K562 (cell line): ENCODE measurements at regions not wholly inside any gene's neighbourhood (a gene's known extent, or its start where the extent isn't known, plus 50 kb on each side); places are given as distances from the start of the nearest gene placed in this dataset.

Experiments
- ATAC-seq: fragments of 200-7000 bp; cut with Tn5 transposase; 3 replicates; pipeline ENCODE4 v1.9.1; 2020; ENCODE audit warnings: moderate library complexity
- BruUV-seq: library from RNA; stranded (reverse); fragments of 400-500 nt; replicated peaks from 2 replicates; lab custom pipeline; 2021; lab: Mats Ljungman, UMichigan
- CTCF ChIA-PET: fragments of 300-600 bp; formaldehyde crosslinking; extraction: SDS; loops from one replicate; lab custom pipeline; 2021; ENCODE audit warnings: low intra/inter-chr PET ratio; lab: Yijun Ruan, JAX
- POLR2A ChIA-PET: fragments of 300-600, 350-650 bp; sonication (Branson Sonifier 250); formaldehyde crosslinking; extraction: SDS; loops from one replicate; lab custom pipeline; 2021; ENCODE audit warnings: antibody characterized with exemption, inconsistent platforms; lab: Yijun Ruan, JAX
- DNase-seq, 4 experiments: peaks; one replicate each; pipeline versions ENCODE4 v3.0.0 to v3.0.0-alpha.2; 2011 to 2018; ENCODE audit warnings: low spot score in 3 of 4, mixed read lengths in 3 of 4; ENCODE audit errors: extremely low read depth in 1 of 4
- FAIRE-seq: peaks from 2 replicates; lab custom pipeline; 2011; peaks lifted over from hg19 to GRCh38; lab: Jason Lieb, UNC
- H2AFZ ChIP-seq: 2 replicates; pipeline ENCODE4 v1.6.0; 2011; ENCODE audit warnings: low read depth, low read length, control low read depth, inconsistent platforms
- H3K27ac ChIP-seq: fragments of 200-600 bp; 3 replicates; pipeline ENCODE4 v1.8.0; 2011; ENCODE audit warnings: low read depth, mild to moderate bottlenecking, control low read depth, inconsistent platforms, low read length, moderate library complexity, mixed read lengths; ENCODE audit errors: extremely low read depth
- H3K27me3 ChIP-seq, 2 experiments: fragments of 300-600 bp in 1 of 2; 2 replicates in 1 of 2; 3 replicates in 1 of 2; pipeline versions ENCODE4 v1.6.0 to v1.8.0; 2011; ENCODE audit warnings: inconsistent platforms in 2 of 2, low read length in 2 of 2, mild to moderate bottlenecking in 1 of 2, mixed read lengths in 1 of 2, moderate library complexity in 1 of 2; ENCODE audit not compliant: control insufficient read depth in 2 of 2, insufficient read depth in 2 of 2
- H3K36me3 ChIP-seq: fragments of 300-600 bp; 3 replicates; pipeline ENCODE4 v1.8.0; 2011; ENCODE audit warnings: mild to moderate bottlenecking, low read length, inconsistent platforms; ENCODE audit not compliant: control insufficient read depth, insufficient read depth
- H3K4me1 ChIP-seq, 2 experiments: fragments of 200-600 bp in 1 of 2; replicated peaks in 1 of 2; 2 replicates in 1 of 2; 3 replicates in 1 of 2; pipeline versions ENCODE4 v1.5.1 to v1.8.0; 2011; ENCODE audit warnings: inconsistent platforms in 2 of 2, low read length in 2 of 2, mild to moderate bottlenecking in 1 of 2, mixed read lengths in 1 of 2, moderate library complexity in 1 of 2; ENCODE audit not compliant: control insufficient read depth in 2 of 2, insufficient read depth in 2 of 2
- H3K4me2 ChIP-seq: 2 replicates; pipeline ENCODE4 v1.6.1; 2011; ENCODE audit warnings: low read length, control low read depth, inconsistent platforms, mixed read lengths; ENCODE audit not compliant: insufficient read depth
- H3K4me3 ChIP-seq: fragments of 200-600 bp; sonication (generic), shearing (Covaris generic); 2 replicates; pipeline ENCODE4 v1.5.1; 2016; ENCODE audit warnings: control low read depth, inconsistent platforms
- H3K79me2 ChIP-seq: fragments of 200-600 bp; 3 replicates; pipeline ENCODE4 v1.8.0; 2011; ENCODE audit warnings: low read length, inconsistent platforms; ENCODE audit not compliant: control insufficient read depth, insufficient read depth
- H3K9ac ChIP-seq, 2 experiments: 2 replicates each; pipeline versions ENCODE4 v1.6.0 to v1.6.1; 2011; ENCODE audit warnings: low read depth in 2 of 2, low read length in 2 of 2, control low read depth in 1 of 2, inconsistent platforms in 1 of 2, mild to moderate bottlenecking in 1 of 2, mixed read lengths in 1 of 2; ENCODE audit not compliant: insufficient read depth in 1 of 2
- H3K9me1 ChIP-seq: one replicate; pipeline ENCODE4 v1.6.0; 2011; ENCODE audit warnings: inconsistent platforms, mild to moderate bottlenecking, low read length, moderate library complexity; ENCODE audit not compliant: control insufficient read depth, insufficient read depth
- H3K9me3 ChIP-seq: replicated peaks from 2 replicates; pipeline ENCODE4 v1.5.1; 2011; ENCODE audit warnings: low read depth, low read length, inconsistent platforms; ENCODE audit not compliant: control insufficient read depth, insufficient read depth
- H4K20me1 ChIP-seq: replicated peaks from 2 replicates; pipeline ENCODE4 v1.6.1; 2011; ENCODE audit warnings: low read length, inconsistent platforms, mixed read lengths; ENCODE audit not compliant: control insufficient read depth, insufficient read depth
- CTCF ChIP-seq, 3 experiments: IDR thresholded peaks in 2 of 3; conservative IDR thresholded peaks in 1 of 3; 2 replicates each; pipeline ENCODE4 v1.5.1; 2011 to 2012; ENCODE audit warnings: low read length in 3 of 3, mild to moderate bottlenecking in 3 of 3, control low read depth in 2 of 3, improper control_type of control experiment in 1 of 3, inconsistent platforms in 1 of 3, low read depth in 1 of 3, mixed read lengths in 1 of 3, moderate library complexity in 1 of 3; ENCODE audit not compliant: insufficient read depth in 2 of 3
- FOS ChIP-seq: IDR thresholded peaks from 3 replicates; pipeline ENCODE4 v1.6.1; 2011; ENCODE audit not compliant: insufficient read length; ENCODE audit errors: extremely low read depth
- FOXA3 ChIP-seq, 2 experiments: fragments of 450-650 bp in 1 of 2; sonication (generic) in 1 of 2; formaldehyde crosslinking; IDR thresholded peaks in 1 of 2; conservative IDR thresholded peaks in 1 of 2; 2 replicates each; pipeline versions ENCODE4 v1.4.0 to v1.8.0; 2020 to 2022; ENCODE audit warnings: mild to moderate bottlenecking in 2 of 2, missing genetic modification reagents in 1 of 2
- PCBP1 ChIP-seq: fragments of 200-400 bp; formaldehyde crosslinking; IDR thresholded peaks from 2 replicates; pipeline ENCODE4 v1.6.1; 2018; ENCODE audit warnings: mild to moderate bottlenecking, low read depth, low read length; ENCODE audit not compliant: poor library complexity, severe bottlenecking
- SRF ChIP-seq, 2 experiments: fragments of 250-450, 450-650 bp in 1 of 2; sonication (Bioruptor Pico) in 1 of 2; sonication (generic) in 1 of 2; formaldehyde crosslinking; IDR thresholded peaks; 2 replicates each; pipeline versions ENCODE4 v1.5.0 to v1.5.1; 2020 to 2022; ENCODE audit warnings: mild to moderate bottlenecking in 1 of 2, missing genetic modification reagents in 1 of 2
- ZBTB12 ChIP-seq: fragments of 250-450 bp; sonication (Bioruptor Pico); IDR thresholded peaks from 2 replicates; pipeline ENCODE4 v1.4.0; 2020
- ZNF41 ChIP-seq: fragments of 250-450 bp; sonication (Bioruptor Pico); conservative IDR thresholded peaks from 2 replicates; pipeline ENCODE4 v1.4.0; 2020; ENCODE audit warnings: mild to moderate bottlenecking
- ZNF444 ChIP-seq: fragments of 250-450 bp; sonication (Bioruptor Pico); IDR thresholded peaks from 2 replicates; pipeline ENCODE4 v1.4.0; 2020; ENCODE audit warnings: mild to moderate bottlenecking, moderate library complexity
- WGBS: fragments of 100-300 bp; shearing (Covaris generic); methylation state at CpG from one replicate; pipeline ENCODE4 v1.1.6; 2016; ENCODE audit warnings: low coverage, mixed read lengths; ENCODE audit not compliant: insufficient coverage; ENCODE audit errors: missing lambda C conversion rate; 5-methylcytosine and 5-hydroxymethylcytosine counted together
- in situ Hi-C: fragments of 300-500 bp; cut with MboI; formaldehyde crosslinking; loops from 4 replicates; pipeline ENCODE4 v1.15.0; 2018; ENCODE audit warnings: inconsistent platforms, mixed read lengths
- intact Hi-C: fragments of 100-400 bp; cut with micrococcal nuclease; formaldehyde crosslinking; loops from 2 replicates; pipeline ENCODE4 v1.14.2; 2022

GRCh38 chr12:87813476-87814234 lies 215.5 kb downstream of the C12orf50 start (continued):
- TF ChIP-seq CTCF (IDR thresholded peaks at IDR 0.05 in 2 of 3, conservative IDR thresholded peaks at IDR 0.05 in 1 of 3; ENCODE audit: insufficient read depth in 2 of 3, low read depth in 1 of 3, low read length in 3 of 3) (no peak), SRF (CRISPR knock-in tag; IDR thresholded peaks at IDR 0.05) (no peak), ZBTB12 (CRISPR knock-in tag) (no peak), FOS (no peak), ZNF41 (CRISPR knock-in tag) (no peak)

- TF ChIP-seq PCBP1 (no peak), FOXA3 (CRISPR knock-in tag; conservative IDR thresholded peaks at IDR 0.05 in 1 of 2, IDR thresholded peaks at IDR 0.05 in 1 of 2) (no peak), ZNF444 (CRISPR knock-in tag) (no peak)
- Histone ChIP-seq H3K4me3 (no peak overlapping the region), H3K27me3 (no peaks in the 10 kb centered on the region), H3K36me3 (no peaks in the 10 kb centered on the region), H2AFZ (no peak overlapping the region), H4K20me1 (no peaks in the 10 kb centered on the region), H3K9me3 (no peaks in the 10 kb centered on the region), H3K9ac (no peak overlapping the region), H3K4me2 (no peak overlapping the region), H3K27ac (no peak overlapping the region), H3K4me1 (no peaks in the 10 kb centered on the region), H3K9me1 (no peaks in the 10 kb centered on the region), H3K79me2 (no peaks in the 10 kb centered on the region)
- WGBS: 0% methylated on average over 2 of the region's 2 CpGs
- ChIA-PET POLR2A (no interaction called here), CTCF (no interaction called here)
- no TSS peak for BruUV-seq
- FAIRE-seq: no peak
- no peak for ATAC-seq
- intact Hi-C loops (no loop called here), in situ Hi-C loops (no loop called here)
- DNase-seq: no peak
These were observed 216.5 kb downstream of the C12orf50 start for GRCh38 chr12:87812681-87813080.
